GM23338 (cell line): ENCODE measurements at regions not wholly inside any gene's neighbourhood (a gene's known extent, or its start where the extent isn't known, plus 50 kb on each side); places are given as distances from the start of the nearest gene placed in this dataset.

Source experiments
- CREB1 ChIP-seq: fragments of 250-450 bp; sonication (Bioruptor Pico); IDR thresholded peaks from 2 replicates; pipeline ENCODE4 v1.5.0; 2020; ENCODE audit warnings: low read depth, mild to moderate bottlenecking, moderate library complexity
- CTCF ChIP-seq, 2 experiments: fragments of 200-600 bp in 1 of 2; sonication (generic) in 1 of 2; conservative IDR thresholded peaks; 2 replicates each; pipeline versions ENCODE4 v1.5.1 to v1.6.1; 2016 to 2017; ENCODE audit warnings: antibody characterized with exemption in 2 of 2, low read depth in 2 of 2, mild to moderate bottlenecking in 2 of 2, moderate library complexity in 1 of 2
- EZH2 ChIP-seq: fragments of 200-600 bp; sonication (generic); IDR thresholded peaks from one replicate; pipeline ENCODE4 v1.8.0; 2017; ENCODE audit warnings: antibody characterized with exemption, mild to moderate bottlenecking, low read depth; ENCODE audit not compliant: unreplicated experiment
- EZH2phosphoT487 ChIP-seq: fragments of 200-600 bp; sonication (generic); IDR thresholded peaks from one replicate; pipeline ENCODE4 v1.8.1; 2018; ENCODE audit warnings: antibody characterized with exemption; ENCODE audit not compliant: unreplicated experiment
- JUNB ChIP-seq: IDR thresholded peaks from one replicate; pipeline ENCODE4 v1.6.1; 2016; ENCODE audit warnings: antibody characterized with exemption; ENCODE audit not compliant: unreplicated experiment
- NANOG ChIP-seq: IDR thresholded peaks from 2 replicates; pipeline ENCODE4 v1.6.1; 2016; ENCODE audit warnings: antibody characterized with exemption, borderline replicate concordance
- POLR2AphosphoS5 ChIP-seq: IDR thresholded peaks from 2 replicates; pipeline ENCODE4 v1.6.1; 2016; ENCODE audit warnings: antibody characterized with exemption, low read depth
- REST ChIP-seq: IDR thresholded peaks from one replicate; pipeline ENCODE4 v1.6.1; 2018; ENCODE audit warnings: antibody characterized with exemption; ENCODE audit not compliant: unreplicated experiment
- STAT1 ChIP-seq: IDR thresholded peaks from one replicate; pipeline ENCODE4 v1.6.1; 2016; ENCODE audit warnings: antibody characterized with exemption; ENCODE audit not compliant: unreplicated experiment
- ZNF114 ChIP-seq: fragments of 250-450 bp; sonication (Bioruptor Pico); IDR thresholded peaks from 2 replicates; pipeline ENCODE4 v1.5.0; 2020; ENCODE audit warnings: mild to moderate bottlenecking, moderate library complexity
- ZNF331 ChIP-seq: fragments of 250-450 bp; sonication (Bioruptor Pico); IDR thresholded peaks from 2 replicates; pipeline ENCODE4 v1.5.0; 2020; ENCODE audit warnings: low read depth, mild to moderate bottlenecking, moderate library complexity
- TF ChIP-seq, protein P1 (sequence below): IDR thresholded peaks from 2 replicates; pipeline ENCODE4 v1.6.1; 2016; ENCODE audit warnings: antibody characterized with exemption

- TF ChIP-seq CTCF (conservative IDR thresholded peaks at IDR 0.05; ENCODE audit: low read depth in 2 of 2) (no peak), REST (no peak), POLR2AphosphoS5 (no peak), EZH2 (no peak), CREB1 (no peak), EZH2phosphoT487 (no peak), STAT1 (no peak), JUNB (no peak), NANOG (no peak), ZNF114 (CRISPR knock-in tag) (no peak), ZNF331 (CRISPR knock-in tag) (no peak)
- TF ChIP-seq, protein P1, sequence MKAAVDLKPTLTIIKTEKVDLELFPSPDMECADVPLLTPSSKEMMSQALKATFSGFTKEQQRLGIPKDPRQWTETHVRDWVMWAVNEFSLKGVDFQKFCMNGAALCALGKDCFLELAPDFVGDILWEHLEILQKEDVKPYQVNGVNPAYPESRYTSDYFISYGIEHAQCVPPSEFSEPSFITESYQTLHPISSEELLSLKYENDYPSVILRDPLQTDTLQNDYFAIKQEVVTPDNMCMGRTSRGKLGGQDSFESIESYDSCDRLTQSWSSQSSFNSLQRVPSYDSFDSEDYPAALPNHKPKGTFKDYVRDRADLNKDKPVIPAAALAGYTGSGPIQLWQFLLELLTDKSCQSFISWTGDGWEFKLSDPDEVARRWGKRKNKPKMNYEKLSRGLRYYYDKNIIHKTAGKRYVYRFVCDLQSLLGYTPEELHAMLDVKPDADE: no peak
Measured at GRCh38 chr12:22118238-22118790, 72.3 kb downstream of the CMAS start.
